Fibroblast of villous mesenchyme (primary cell): ENCODE measurements at regions not wholly inside any gene's neighbourhood (a gene's known extent, or its start where the extent isn't known, plus 50 kb on each side); places are given as distances from the start of the nearest gene placed in this dataset.
A peak's percentile ranks its signal among the peaks of the same experiment; 100 is the strongest.

ENCODE experiments used
- DNase-seq: peaks from one replicate; pipeline ENCODE4 v3.0.0-alpha.2; 2010; ENCODE audit warnings: low read depth
- H3K4me3 ChIP-seq: 2 replicates; pipeline ENCODE4 v1.5.1; 2011; ENCODE audit warnings: low read depth, mild to moderate bottlenecking, low read length
- CTCF ChIP-seq: IDR thresholded peaks from 2 replicates; pipeline ENCODE4 v1.5.1; 2012; ENCODE audit warnings: low read depth, mild to moderate bottlenecking, low read length; ENCODE audit not compliant: insufficient read depth

GRCh38 chr4:20391912-20392311 lies 140.2 kb downstream of the SLIT2 start:
- no peak for DNase-seq
- TF ChIP-seq CTCF, result no peak

GRCh38 chr4:20393486-20394100 lies 141.9 kb downstream of the SLIT2 start:
- no peak for TF ChIP-seq CTCF
- DNase-seq, result no peak
- no peak overlapping the region for H3K4me3 ChIP-seq

More at GRCh38 chr4:20391912-20392311, 140.2 kb downstream of the SLIT2 start:
- no peak overlapping the region for H3K4me3 ChIP-seq

GRCh38 chr4:20394512-20394911 lies 142.8 kb downstream of the SLIT2 start:
- TF ChIP-seq CTCF, result no peak
- no peak for DNase-seq
- no peak overlapping the region for H3K4me3 ChIP-seq

- DNase-seq, result peak; percentile 32
- no peak overlapping the region for H3K4me3 ChIP-seq
- peak; percentile 75 for TF ChIP-seq CTCF
Observed at GRCh38 chr4:20395160-20395773, 143.6 kb downstream of the SLIT2 start.

- no peak overlapping the region for H3K4me3 ChIP-seq
- DNase-seq, result no peak
- TF ChIP-seq CTCF, result no peak
Observed at GRCh38 chr4:20403290-20403689, 151.6 kb downstream of the SLIT2 start.

GRCh38 chr4:20403846-20404245 lies 152.1 kb downstream of the SLIT2 start:
- no peak overlapping the region for H3K4me3 ChIP-seq
- DNase-seq, result no peak
- no peak for TF ChIP-seq CTCF

GRCh38 chr4:20408611-20409010 lies 156.9 kb downstream of the SLIT2 start:
- TF ChIP-seq CTCF, result no peak
- H3K4me3 ChIP-seq, result no peak overlapping the region
- no peak for DNase-seq
